ENCODE measurements at regions not wholly inside any gene's neighbourhood (a gene's known extent, or its start where the extent isn't known, plus 50 kb on each side); places are given as distances from the start of the nearest gene placed in this dataset.

- H3K9ac ChIP-seq (ENCODE audit: low read depth, low read length, poor library complexity, severe bottlenecking): no peak overlapping the region
- no peaks in the 10 kb centered on the region for H3K9me3 ChIP-seq (ENCODE audit: insufficient read depth, low read depth, low read length)
- no peak overlapping the region for H3K4me3 ChIP-seq (ENCODE audit: low read length, poor library complexity, severe bottlenecking)
- H3K27me3 ChIP-seq (ENCODE audit: insufficient read depth, low read length, poor library complexity, severe bottlenecking): no peaks in the 10 kb centered on the region
- no peaks in the 10 kb centered on the region for H3K79me2 ChIP-seq (ENCODE audit: insufficient read depth, low read length)
- no peaks in the 10 kb centered on the region for H3F3A ChIP-seq (ENCODE audit: low read depth)
- no peaks in the 10 kb centered on the region for H4K20me1 ChIP-seq (ENCODE audit: insufficient read depth, low read length, poor library complexity, severe bottlenecking)
- no peaks in the 10 kb centered on the region for H3K36me3 ChIP-seq (ENCODE audit: insufficient read depth, low read length)
- no peak overlapping the region for H2AFZ ChIP-seq (ENCODE audit: low read length)
- no peaks in the 10 kb centered on the region for H3K9me2 ChIP-seq (replicated peaks; ENCODE audit: low read depth, low read length)
- TF ChIP-seq CTCF (conservative IDR thresholded peaks at IDR 0.05; ENCODE audit: low read length) (no peak), EZH2phosphoT487 (IDR thresholded peaks at IDR 0.05; ENCODE audit: borderline replicate concordance) (no peak)
- H3K4me1 ChIP-seq (ENCODE audit: insufficient read depth, low read length, poor library complexity, severe bottlenecking): no peaks in the 10 kb centered on the region
- H3K4me2 ChIP-seq (ENCODE audit: low read depth, low read length, poor library complexity, severe bottlenecking): no peak overlapping the region
Observed at GRCh38 chr9:106405871-106406435, 457.0 kb upstream of the ZNF462 start.

GRCh38 chr9:106414042-106414441, 448.9 kb upstream of the ZNF462 start:
- Histone ChIP-seq H3K9me3 (ENCODE audit: insufficient read depth, low read depth, low read length) (0 out of 2 replicates have a peak, but pooled peaks cover 3% of the 10 kb centered on the region), H4K20me1 (ENCODE audit: insufficient read depth, low read length, poor library complexity, severe bottlenecking) (no peaks in the 10 kb centered on the region), H3K9ac (ENCODE audit: low read depth, low read length, poor library complexity, severe bottlenecking) (no peak overlapping the region), H2AFZ (ENCODE audit: low read length) (no peak overlapping the region), H3K27me3 (ENCODE audit: insufficient read depth, low read length, poor library complexity, severe bottlenecking) (no peaks in the 10 kb centered on the region), H3K9me2 (replicated peaks; ENCODE audit: low read depth, low read length) (no peaks in the 10 kb centered on the region), H3K4me1 (ENCODE audit: insufficient read depth, low read length, poor library complexity, severe bottlenecking) (peaks cover 6% of the 10 kb centered on the region), H3F3A (ENCODE audit: low read depth) (no peaks in the 10 kb centered on the region), H3K4me2 (ENCODE audit: low read depth, low read length, poor library complexity, severe bottlenecking) (no peak overlapping the region), H3K36me3 (ENCODE audit: insufficient read depth, low read length) (no peaks in the 10 kb centered on the region), H3K4me3 (ENCODE audit: low read length, poor library complexity, severe bottlenecking) (no peak overlapping the region), H3K79me2 (ENCODE audit: insufficient read depth, low read length) (no peaks in the 10 kb centered on the region)
- TF ChIP-seq CTCF (conservative IDR thresholded peaks at IDR 0.05; ENCODE audit: low read length) (no peak), EZH2phosphoT487 (IDR thresholded peaks at IDR 0.05; ENCODE audit: borderline replicate concordance) (no peak)

GRCh38 chr9:106417685-106418084, 445.3 kb upstream of the ZNF462 start:
- Histone ChIP-seq H3K9me3 (ENCODE audit: insufficient read depth, low read depth, low read length) (0 out of 2 replicates have a peak, but pooled peaks cover 3% of the 10 kb centered on the region), H4K20me1 (ENCODE audit: insufficient read depth, low read length, poor library complexity, severe bottlenecking) (no peaks in the 10 kb centered on the region), H3K79me2 (ENCODE audit: insufficient read depth, low read length) (no peaks in the 10 kb centered on the region), H3K4me2 (ENCODE audit: low read depth, low read length, poor library complexity, severe bottlenecking) (no peak overlapping the region), H3F3A (ENCODE audit: low read depth) (no peaks in the 10 kb centered on the region), H3K9me2 (replicated peaks; ENCODE audit: low read depth, low read length) (no peaks in the 10 kb centered on the region), H3K4me3 (ENCODE audit: low read length, poor library complexity, severe bottlenecking) (no peak overlapping the region), H2AFZ (ENCODE audit: low read length) (no peak overlapping the region), H3K27me3 (ENCODE audit: insufficient read depth, low read length, poor library complexity, severe bottlenecking) (no peaks in the 10 kb centered on the region), H3K4me1 (ENCODE audit: insufficient read depth, low read length, poor library complexity, severe bottlenecking) (peaks cover 36% of the 10 kb centered on the region), H3K36me3 (ENCODE audit: insufficient read depth, low read length) (no peaks in the 10 kb centered on the region), H3K9ac (ENCODE audit: low read depth, low read length, poor library complexity, severe bottlenecking) (no peak overlapping the region)
- TF ChIP-seq EZH2phosphoT487 (IDR thresholded peaks at IDR 0.05; ENCODE audit: borderline replicate concordance) (no peak), CTCF (conservative IDR thresholded peaks at IDR 0.05; ENCODE audit: low read length) (no peak)

Data from Loucy (cell line).